SKM-1 treated with dmso at 0.1 percent for 144 hours (cell line): ENCODE measurements at regions not wholly inside any gene's neighbourhood (a gene's known extent, or its start where the extent isn't known, plus 50 kb on each side); places are given as distances from the start of the nearest gene placed in this dataset.
"Not testable (repeated sequence)": the region's sequence is repeated elsewhere in the genome, so short reads cannot be mapped to it uniquely, and the experiment has no call there.

Experiments
- DNase-seq: peaks from one replicate; lab custom pipeline; 2025; ENCODE audit not compliant: unreplicated experiment; lab: John Stamatoyannopoulos, UW

- no peak for DNase-seq
Measured at GRCh38 chrX:96430756-96431455, 253.7 kb upstream of the DIAPH2 start.

- DNase-seq: no peak
Measured at GRCh38 chrX:96432647-96433046, 252.0 kb upstream of the DIAPH2 start.

- DNase-seq: no peak
Measured at GRCh38 chrX:96433409-96434077, 251.1 kb upstream of the DIAPH2 start.

GRCh38 chrX:96435378-96436035 is 249.1 kb upstream of the DIAPH2 start:
- no peak for DNase-seq

GRCh38 chrX:96436105-96436504 is 248.5 kb upstream of the DIAPH2 start:
- DNase-seq: no peak

GRCh38 chrX:96438803-96439202 is 245.8 kb upstream of the DIAPH2 start:
- DNase-seq: no peak

- DNase-seq: no peak
Measured at GRCh38 chrX:96440941-96441340, 243.7 kb upstream of the DIAPH2 start.

- DNase-seq: no peak
Measured at GRCh38 chrX:96445531-96446065, 239.0 kb upstream of the DIAPH2 start.

GRCh38 chrX:96446524-96446923 is 238.1 kb upstream of the DIAPH2 start:
- no peak for DNase-seq

GRCh38 chrX:96447161-96447560 is 237.5 kb upstream of the DIAPH2 start:
- no peak for DNase-seq

- no peak for DNase-seq
Measured at GRCh38 chrX:96449191-96449590, 235.5 kb upstream of the DIAPH2 start.

- DNase-seq: no peak
Measured at GRCh38 chrX:96449896-96450295, 234.7 kb upstream of the DIAPH2 start.

GRCh38 chrX:96453139-96453538 is 231.5 kb upstream of the DIAPH2 start:
- DNase-seq: no peak

GRCh38 chrX:96455078-96455477 is 229.6 kb upstream of the DIAPH2 start:
- no peak for DNase-seq

GRCh38 chrX:96464880-96465558 is 219.6 kb upstream of the DIAPH2 start:
- no peak for DNase-seq

GRCh38 chrX:96474029-96474740 is 210.5 kb upstream of the DIAPH2 start:
- no peak for DNase-seq

- no peak for DNase-seq
Measured at GRCh38 chrX:96474741-96475125, 209.9 kb upstream of the DIAPH2 start.

GRCh38 chrX:96480081-96480480 is 204.6 kb upstream of the DIAPH2 start:
- no peak for DNase-seq

- no peak for DNase-seq
Measured at GRCh38 chrX:96481831-96482230, 202.8 kb upstream of the DIAPH2 start.

- no peak for DNase-seq
Measured at GRCh38 chrX:96483647-96484160, 200.9 kb upstream of the DIAPH2 start.

GRCh38 chrX:96486687-96487086 is 198.0 kb upstream of the DIAPH2 start:
- not testable (repeated sequence) for DNase-seq
